GM12878 (cell line): ENCODE measurements at regions not wholly inside any gene's neighbourhood (a gene's known extent, or its start where the extent isn't known, plus 50 kb on each side); places are given as distances from the start of the nearest gene placed in this dataset.

Source experiments
- ATAC-seq: fragments of 200-7000 bp; cut with Tn5 transposase; 3 replicates; pipeline ENCODE4 v1.9.1; 2020; ENCODE audit warnings: mild to moderate bottlenecking, moderate library complexity
- BruUV-seq: library from RNA; stranded (reverse); fragments of 400-500 nt; replicated peaks from 2 replicates; lab custom pipeline; 2021; lab: Mats Ljungman, UMichigan
- CTCF ChIA-PET: fragments of 300-600 bp; sonication (Branson Sonifier 250); formaldehyde crosslinking; extraction: SDS; loops from one replicate; lab custom pipeline; 2021; ENCODE audit warnings: inconsistent platforms; lab: Yijun Ruan, JAX
- POLR2A ChIA-PET: fragments of 350-600 bp; formaldehyde crosslinking; extraction: SDS; loops from one replicate; lab custom pipeline; 2021; ENCODE audit warnings: inconsistent platforms; lab: Charles Lee
- RAD21 ChIA-PET: fragments of 300-600 bp; sonication (Branson Sonifier 250); formaldehyde crosslinking; loops from one replicate; lab custom pipeline; 2023; ENCODE audit warnings: antibody characterized with exemption; ENCODE audit not compliant: unreplicated experiment; lab: Charles Lee
- SMC1A ChIA-PET: fragments of 300-600 bp; sonication (Branson Sonifier 250); formaldehyde crosslinking; loops from one replicate; lab custom pipeline; 2023; ENCODE audit not compliant: unreplicated experiment, uncharacterized antibody; lab: Charles Lee
- DNase-seq: peaks from one replicate; pipeline ENCODE4 v3.0.0-alpha.2; 2011; ENCODE audit warnings: low read depth, low spot score
- FAIRE-seq: peaks from 3 replicates; lab custom pipeline; 2011; peaks lifted over from hg19 to GRCh38; lab: Jason Lieb, UNC
- H2AFZ ChIP-seq: 2 replicates; pipeline ENCODE4 v1.6.0; 2011; ENCODE audit warnings: low read depth, low read length, control low read depth; ENCODE audit not compliant: control insufficient read depth
- H3K27ac ChIP-seq: 2 replicates; pipeline ENCODE4 v1.5.1; 2011; ENCODE audit warnings: control low read depth; ENCODE audit not compliant: control insufficient read depth, insufficient read depth
- H3K27me3 ChIP-seq, 2 experiments: replicated peaks in 1 of 2; 2 replicates each; pipeline versions ENCODE4 v1.6.0 to v1.6.1; 2011; ENCODE audit warnings: low read length in 1 of 2; ENCODE audit not compliant: control insufficient read depth in 2 of 2, insufficient read depth in 2 of 2
- H3K36me3 ChIP-seq, 2 experiments: 2 replicates each; pipeline ENCODE4 v1.5.1; 2011; ENCODE audit warnings: low read length in 1 of 2; ENCODE audit not compliant: control insufficient read depth in 2 of 2, insufficient read depth in 2 of 2
- H3K4me1 ChIP-seq: 2 replicates; pipeline ENCODE4 v1.6.1; 2011; ENCODE audit warnings: mild to moderate bottlenecking, low read length, moderate library complexity, mixed read lengths; ENCODE audit not compliant: control insufficient read depth, insufficient read depth
- H3K4me2 ChIP-seq: 2 replicates; pipeline ENCODE4 v1.6.0; 2011; ENCODE audit warnings: control low read depth; ENCODE audit not compliant: control insufficient read depth, insufficient read depth
- H3K4me3 ChIP-seq: fragments of 200-600 bp; sonication (generic); 2 replicates; pipeline ENCODE4 v1.5.1; 2016
- H3K79me2 ChIP-seq: 2 replicates; pipeline ENCODE4 v1.6.0; 2011; ENCODE audit warnings: low read length; ENCODE audit not compliant: control insufficient read depth, insufficient read depth
- H3K9ac ChIP-seq: 2 replicates; pipeline ENCODE4 v1.8.0; 2011; ENCODE audit warnings: low read length, control low read depth, mixed read lengths; ENCODE audit not compliant: control insufficient read depth, insufficient read depth
- H3K9me3 ChIP-seq: replicated peaks from 3 replicates; pipeline ENCODE4 v1.5.1; 2011; ENCODE audit warnings: mild to moderate bottlenecking, low read length; ENCODE audit not compliant: control insufficient read depth, insufficient read depth
- H4K20me1 ChIP-seq: 2 replicates; pipeline ENCODE4 v1.6.0; 2011; ENCODE audit not compliant: control insufficient read depth, insufficient read depth
- BRCA1 ChIP-seq: IDR thresholded peaks from 2 replicates; pipeline ENCODE4 v1.6.1; 2011; ENCODE audit warnings: low read depth, low read length, improper control_type of control experiment
- CHD2 ChIP-seq: IDR thresholded peaks from 2 replicates; pipeline ENCODE4 v1.6.1; 2011; ENCODE audit warnings: low read depth, low read length, improper control_type of control experiment, borderline replicate concordance
- EED ChIP-seq: sonication (generic); IDR thresholded peaks from 2 replicates; pipeline ENCODE4 v1.6.1; 2016; ENCODE audit warnings: antibody characterized with exemption, low read depth
- HDAC2 ChIP-seq: fragments of 200-600 bp; sonication (generic); IDR thresholded peaks from 2 replicates; pipeline ENCODE4 v1.6.1; 2017
- KLF5 ChIP-seq: fragments of 450-650 bp; IDR thresholded peaks from 2 replicates; pipeline ENCODE4 v1.6.1; 2014; ENCODE audit warnings: mild to moderate bottlenecking; ENCODE audit not compliant: partially characterized antibody
- NFYB ChIP-seq: IDR thresholded peaks from 2 replicates; pipeline ENCODE4 v1.6.1; 2011; ENCODE audit warnings: low read depth, mild to moderate bottlenecking, low read length, improper control_type of control experiment, moderate library complexity; ENCODE audit not compliant: insufficient read depth
- NR2C1 ChIP-seq: fragments of 450-650 bp; IDR thresholded peaks from 2 replicates; pipeline ENCODE4 v1.6.1; 2017; ENCODE audit warnings: antibody characterized with exemption, mild to moderate bottlenecking, moderate library complexity
- RCOR1 ChIP-seq: conservative IDR thresholded peaks from 2 replicates; pipeline ENCODE4 v1.6.1; 2012; ENCODE audit warnings: low read depth, low read length, improper control_type of control experiment
- RFX5 ChIP-seq: IDR thresholded peaks from 2 replicates; pipeline ENCODE4 v1.6.1; 2011; ENCODE audit warnings: low read depth, low read length, improper control_type of control experiment
- SP1 ChIP-seq: IDR thresholded peaks from one replicate; pipeline ENCODE4 v1.6.1; 2011; ENCODE audit warnings: low read depth, low read length
- TAF1 ChIP-seq: IDR thresholded peaks from 2 replicates; pipeline ENCODE4 v1.6.1; 2011; ENCODE audit warnings: mild to moderate bottlenecking, low read depth, low read length, borderline replicate concordance
- ZBED1 ChIP-seq: IDR thresholded peaks from 2 replicates; pipeline ENCODE4 v1.6.1; 2016; ENCODE audit warnings: borderline replicate concordance
- ZZZ3 ChIP-seq: IDR thresholded peaks from 2 replicates; pipeline ENCODE4 v1.6.1; 2011; ENCODE audit warnings: low read depth; ENCODE audit not compliant: control insufficient read depth, insufficient read length
- WGBS: methylation state at CpG from one replicate; pipeline ENCODE4 v1.1.6; 2016; ENCODE audit warnings: low lambda C conversion rate; ENCODE audit not compliant: insufficient replicate concordance, insufficient coverage; ENCODE audit errors: missing lambda C conversion rate; 5-methylcytosine and 5-hydroxymethylcytosine counted together
- in situ Hi-C: fragments of 300-500 bp; cut with MboI; formaldehyde crosslinking; loops from 9 replicates; pipeline ENCODE4 v1.14.3; 2018; ENCODE audit warnings: mixed read lengths
- intact Hi-C: fragments of 100-400 bp; cut with micrococcal nuclease; formaldehyde crosslinking; loops from one replicate; pipeline ENCODE4 v1.14.2; 2022; ENCODE audit not compliant: unreplicated experiment
- TF ChIP-seq, protein P1 (sequence below): fragments of 450-650 bp; IDR thresholded peaks from 2 replicates; pipeline ENCODE4 v1.6.1; 2017; ENCODE audit warnings: mild to moderate bottlenecking
- TF ChIP-seq, protein P2 (sequence below): IDR thresholded peaks from 2 replicates; pipeline ENCODE4 v1.6.1; 2011; ENCODE audit warnings: low read depth, mild to moderate bottlenecking, low read length, moderate library complexity, borderline replicate concordance; ENCODE audit errors: extremely low read depth
- TF ChIP-seq, protein P3 (sequence below): fragments of 450-650 bp; IDR thresholded peaks from 2 replicates; pipeline ENCODE4 v1.6.1; 2017; ENCODE audit warnings: low read depth, mild to moderate bottlenecking, moderate library complexity
- TF ChIP-seq, protein P4 (sequence below): IDR thresholded peaks from 2 replicates; pipeline ENCODE4 v1.6.1; 2011; ENCODE audit warnings: borderline replicate concordance, low read depth, mild to moderate bottlenecking, moderate library complexity, mixed read lengths, low read length; ENCODE audit not compliant: insufficient read depth; ENCODE audit errors: extremely low read length
- TF ChIP-seq, protein P5 (sequence below): fragments of 450-650 bp; conservative IDR thresholded peaks from 2 replicates; pipeline ENCODE4 v1.6.1; 2017; ENCODE audit warnings: mild to moderate bottlenecking, moderate library complexity
- TF ChIP-seq, protein P6 (sequence below): IDR thresholded peaks from 2 replicates; pipeline ENCODE4 v1.6.1; 2012; ENCODE audit warnings: low read depth, low read length, improper control_type of control experiment

DNA sequence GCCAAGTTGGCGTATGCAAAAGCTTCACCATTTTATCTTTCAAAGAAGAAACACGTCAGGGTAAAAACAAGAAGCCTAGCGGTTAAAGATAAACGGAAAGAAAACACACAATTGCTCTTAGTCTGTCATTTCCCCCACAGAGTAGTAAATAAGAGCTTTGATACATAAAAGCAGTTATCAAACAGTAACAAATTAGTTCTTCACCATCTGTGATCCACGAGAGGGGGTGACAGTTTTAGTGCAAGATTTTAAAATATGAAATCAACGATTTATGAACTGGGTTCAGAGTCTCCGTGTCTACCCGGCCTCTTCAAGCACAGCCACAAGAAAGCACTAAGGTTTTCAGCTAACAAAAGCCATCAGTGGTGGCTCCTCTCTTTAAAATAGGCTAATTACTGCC, 703.9 kb upstream of the ID2 start:
- ATAC-seq = no peak
- POLR2A ChIA-PET = no interaction called here
- no peak for TF ChIP-seq TAF1
- TF ChIP-seq ZBED1 = no peak
- TF ChIP-seq ZZZ3 = no peak
- no peak for TF ChIP-seq NFYB
- no peak for TF ChIP-seq NR2C1
- TF ChIP-seq, protein P1, sequence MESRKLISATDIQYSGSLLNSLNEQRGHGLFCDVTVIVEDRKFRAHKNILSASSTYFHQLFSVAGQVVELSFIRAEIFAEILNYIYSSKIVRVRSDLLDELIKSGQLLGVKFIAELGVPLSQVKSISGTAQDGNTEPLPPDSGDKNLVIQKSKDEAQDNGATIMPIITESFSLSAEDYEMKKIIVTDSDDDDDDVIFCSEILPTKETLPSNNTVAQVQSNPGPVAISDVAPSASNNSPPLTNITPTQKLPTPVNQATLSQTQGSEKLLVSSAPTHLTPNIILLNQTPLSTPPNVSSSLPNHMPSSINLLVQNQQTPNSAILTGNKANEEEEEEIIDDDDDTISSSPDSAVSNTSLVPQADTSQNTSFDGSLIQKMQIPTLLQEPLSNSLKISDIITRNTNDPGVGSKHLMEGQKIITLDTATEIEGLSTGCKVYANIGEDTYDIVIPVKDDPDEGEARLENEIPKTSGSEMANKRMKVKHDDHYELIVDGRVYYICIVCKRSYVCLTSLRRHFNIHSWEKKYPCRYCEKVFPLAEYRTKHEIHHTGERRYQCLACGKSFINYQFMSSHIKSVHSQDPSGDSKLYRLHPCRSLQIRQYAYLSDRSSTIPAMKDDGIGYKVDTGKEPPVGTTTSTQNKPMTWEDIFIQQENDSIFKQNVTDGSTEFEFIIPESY = no peak
- TF ChIP-seq, protein P2, sequence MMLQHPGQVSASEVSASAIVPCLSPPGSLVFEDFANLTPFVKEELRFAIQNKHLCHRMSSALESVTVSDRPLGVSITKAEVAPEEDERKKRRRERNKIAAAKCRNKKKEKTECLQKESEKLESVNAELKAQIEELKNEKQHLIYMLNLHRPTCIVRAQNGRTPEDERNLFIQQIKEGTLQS = no peak
- TF ChIP-seq, protein P3, sequence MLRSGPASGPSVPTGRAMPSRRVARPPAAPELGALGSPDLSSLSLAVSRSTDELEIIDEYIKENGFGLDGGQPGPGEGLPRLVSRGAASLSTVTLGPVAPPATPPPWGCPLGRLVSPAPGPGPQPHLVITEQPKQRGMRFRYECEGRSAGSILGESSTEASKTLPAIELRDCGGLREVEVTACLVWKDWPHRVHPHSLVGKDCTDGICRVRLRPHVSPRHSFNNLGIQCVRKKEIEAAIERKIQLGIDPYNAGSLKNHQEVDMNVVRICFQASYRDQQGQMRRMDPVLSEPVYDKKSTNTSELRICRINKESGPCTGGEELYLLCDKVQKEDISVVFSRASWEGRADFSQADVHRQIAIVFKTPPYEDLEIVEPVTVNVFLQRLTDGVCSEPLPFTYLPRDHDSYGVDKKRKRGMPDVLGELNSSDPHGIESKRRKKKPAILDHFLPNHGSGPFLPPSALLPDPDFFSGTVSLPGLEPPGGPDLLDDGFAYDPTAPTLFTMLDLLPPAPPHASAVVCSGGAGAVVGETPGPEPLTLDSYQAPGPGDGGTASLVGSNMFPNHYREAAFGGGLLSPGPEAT = no peak
- TF ChIP-seq HDAC2 = no peak
- no peak for TF ChIP-seq SP1
- TF ChIP-seq, protein P4, sequence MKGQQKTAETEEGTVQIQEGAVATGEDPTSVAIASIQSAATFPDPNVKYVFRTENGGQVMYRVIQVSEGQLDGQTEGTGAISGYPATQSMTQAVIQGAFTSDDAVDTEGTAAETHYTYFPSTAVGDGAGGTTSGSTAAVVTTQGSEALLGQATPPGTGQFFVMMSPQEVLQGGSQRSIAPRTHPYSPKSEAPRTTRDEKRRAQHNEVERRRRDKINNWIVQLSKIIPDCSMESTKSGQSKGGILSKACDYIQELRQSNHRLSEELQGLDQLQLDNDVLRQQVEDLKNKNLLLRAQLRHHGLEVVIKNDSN = no peak
- TF ChIP-seq CHD2 = no peak
- no peak for TF ChIP-seq RCOR1
- TF ChIP-seq BRCA1 = no peak
- TF ChIP-seq EED = no peak
- TF ChIP-seq, protein P5, sequence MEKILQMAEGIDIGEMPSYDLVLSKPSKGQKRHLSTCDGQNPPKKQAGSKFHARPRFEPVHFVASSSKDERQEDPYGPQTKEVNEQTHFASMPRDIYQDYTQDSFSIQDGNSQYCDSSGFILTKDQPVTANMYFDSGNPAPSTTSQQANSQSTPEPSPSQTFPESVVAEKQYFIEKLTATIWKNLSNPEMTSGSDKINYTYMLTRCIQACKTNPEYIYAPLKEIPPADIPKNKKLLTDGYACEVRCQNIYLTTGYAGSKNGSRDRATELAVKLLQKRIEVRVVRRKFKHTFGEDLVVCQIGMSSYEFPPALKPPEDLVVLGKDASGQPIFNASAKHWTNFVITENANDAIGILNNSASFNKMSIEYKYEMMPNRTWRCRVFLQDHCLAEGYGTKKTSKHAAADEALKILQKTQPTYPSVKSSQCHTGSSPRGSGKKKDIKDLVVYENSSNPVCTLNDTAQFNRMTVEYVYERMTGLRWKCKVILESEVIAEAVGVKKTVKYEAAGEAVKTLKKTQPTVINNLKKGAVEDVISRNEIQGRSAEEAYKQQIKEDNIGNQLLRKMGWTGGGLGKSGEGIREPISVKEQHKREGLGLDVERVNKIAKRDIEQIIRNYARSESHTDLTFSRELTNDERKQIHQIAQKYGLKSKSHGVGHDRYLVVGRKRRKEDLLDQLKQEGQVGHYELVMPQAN = no peak
- TF ChIP-seq, protein P6, sequence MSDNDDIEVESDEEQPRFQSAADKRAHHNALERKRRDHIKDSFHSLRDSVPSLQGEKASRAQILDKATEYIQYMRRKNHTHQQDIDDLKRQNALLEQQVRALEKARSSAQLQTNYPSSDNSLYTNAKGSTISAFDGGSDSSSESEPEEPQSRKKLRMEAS = no peak
- TF ChIP-seq KLF5 = no peak
- no peak for TF ChIP-seq RFX5

More for the DNA sequence above, 703.9 kb upstream of the ID2 start:
- Histone ChIP-seq H2AFZ (no peak overlapping the region), H3K27ac (no peak overlapping the region), H4K20me1 (no peaks in the 10 kb centered on the region), H3K4me3 (no peak overlapping the region), H3K9ac (no peak overlapping the region), H3K4me2 (no peak overlapping the region), H3K4me1 (no peaks in the 10 kb centered on the region), H3K27me3 (no peaks in the 10 kb centered on the region), H3K79me2 (no peaks in the 10 kb centered on the region), H3K9me3 (peaks cover 5% of the 10 kb centered on the region), H3K36me3 (no peaks in the 10 kb centered on the region)
- RAD21 ChIA-PET = interaction anchor here (0.8 kb wide), 1 partner anchor 10 kb away, joined by 3 read pairs; no protein-coding TSS in a partner anchor
- FAIRE-seq (no peak), DNase-seq (no peak)
- SMC1A ChIA-PET = interaction anchor here (0.7 to 1.5 kb wide), 7 partner anchors 9 to 108 kb away, joined by 3 to 6 read pairs (median 4); no protein-coding TSS in a partner anchor
- in situ Hi-C loops (no loop called here), intact Hi-C loops (no loop called here)
- CTCF ChIA-PET = interaction anchor here (0.6 kb wide), 1 partner anchor 73 kb away, joined by 3 read pairs; no protein-coding TSS in a partner anchor
- BruUV-seq = no TSS peak
- WGBS = 33% methylated on average over 8 of the region's 8 CpGs
